Spleen (tissue), 11 donors: ENCODE measurements at regions not wholly inside any gene's neighbourhood (a gene's known extent, or its start where the extent isn't known, plus 50 kb on each side); places are given as distances from the start of the nearest gene placed in this dataset.

Source experiments
- DNase-seq: peaks from one replicate; pipeline ENCODE4 v3.0.0-alpha.2; 2020
- H3K27ac ChIP-seq, 8 donors: fragments of 200-600 bp; sonication (generic) in 7 of 8; 1 replicate in 4 of 8; 2 replicates in 4 of 8; pipeline versions ENCODE4 v1.5.0 to v1.8.0; 2016 to 2021; ENCODE audit warnings: inconsistent platforms in 4 of 8, mild to moderate bottlenecking in 4 of 8, moderate library complexity in 1 of 8
- H3K27me3 ChIP-seq, 7 donors: fragments of 200-600 bp; sonication (generic) in 6 of 7; replicated peaks in 1 of 7; 1 replicate in 4 of 7; 2 replicates in 3 of 7; pipeline versions ENCODE4 v1.5.0 to v1.8.0; 2016 to 2021; ENCODE audit warnings: inconsistent platforms in 3 of 7, mild to moderate bottlenecking in 1 of 7
- H3K36me3 ChIP-seq, 6 donors: fragments of 200-600 bp; sonication (generic) in 5 of 6; 1 replicate in 4 of 6; 2 replicates in 2 of 6; pipeline versions ENCODE4 v1.5.0 to v1.8.0; 2016 to 2021; ENCODE audit warnings: inconsistent platforms in 2 of 6
- H3K4me1 ChIP-seq, 6 donors: fragments of 200-600 bp; sonication (generic) in 5 of 6; 1 replicate in 3 of 6; 2 replicates in 3 of 6; pipeline versions ENCODE4 v1.5.0 to v1.8.0; 2016 to 2021; ENCODE audit warnings: inconsistent platforms in 3 of 6
- H3K4me3 ChIP-seq, 8 donors: fragments of 200-600 bp; sonication (generic) in 7 of 8; 1 replicate in 4 of 8; 2 replicates in 4 of 8; pipeline versions ENCODE4 v1.5.0 to v1.8.0; 2016 to 2021; ENCODE audit warnings: inconsistent platforms in 4 of 8, mild to moderate bottlenecking in 4 of 8, moderate library complexity in 2 of 8
- H3K9me3 ChIP-seq, 8 donors: fragments of 200-600 bp; sonication (generic) in 7 of 8; 1 replicate in 4 of 8; 2 replicates in 4 of 8; pipeline versions ENCODE4 v1.5.0 to v1.8.0; 2016 to 2021; ENCODE audit warnings: inconsistent platforms in 4 of 8
- CTCF ChIP-seq, 11 experiments: fragments of 200-600 bp in 7 of 11; fragments of 450-650 bp in 4 of 11; sonication (generic) in 4 of 11; IDR thresholded peaks in 8 of 11; conservative IDR thresholded peaks in 3 of 11; 1 replicate in 7 of 11; 2 replicates in 4 of 11; pipeline versions ENCODE4 v1.4.0 to v1.8.0; 2016 to 2021; ENCODE audit warnings: antibody characterized with exemption in 11 of 11, inconsistent platforms in 4 of 11, mild to moderate bottlenecking in 1 of 11
- POLR2A ChIP-seq, 3 donors: fragments of 450-650 bp; IDR thresholded peaks; one replicate each; pipeline ENCODE4 v1.5.1; 2017; ENCODE audit warnings: antibody characterized with exemption in 3 of 3, mild to moderate bottlenecking in 1 of 3
- POLR2AphosphoS5 ChIP-seq, 3 donors: sonication (generic); formaldehyde crosslinking; IDR thresholded peaks; one replicate each; pipeline ENCODE4 v1.5.1; 2017; ENCODE audit warnings: antibody characterized with exemption in 3 of 3
- WGBS, 5 donors: extraction: QIAGEN DNeasy Blood & Tissue Kit in 3 of 5; methylation state at CpG; one replicate each; pipeline versions ENCODE4 v1.1.5 to v1.1.7; 2013 to 2018; 5-methylcytosine and 5-hydroxymethylcytosine counted together
- intact Hi-C: fragments of 100-400 bp; cut with DNase I; formaldehyde crosslinking; loops from one replicate; pipeline ENCODE4 v1.15.0; 2023; ENCODE audit warnings: low total_unique reads
- donor health status: healthy with polysubstance abuse.
- donor health status: DM: no; HTN: no; CAD: no; lungs with moderate emphysema.
- donor health status: DM: no; HTN: no; CAD: no.
- donor health status: Bipolar disorder and iron deficiency.
- donor health status: healthy.
- donor health status: DM: no; HTN: no; CAD: no.
- donor health status: DM: yes; HTN: yes; CAD: no.

- H3K27me3 ChIP-seq = no peaks in the 10 kb centered on the region
- H3K27ac ChIP-seq = no peak overlapping the region
- no peaks in the 10 kb centered on the region for H3K36me3 ChIP-seq
- TF ChIP-seq POLR2A (IDR thresholded peaks at IDR 0.05) = no peak
- TF ChIP-seq POLR2AphosphoS5 (IDR thresholded peaks at IDR 0.05) = no peak
- TF ChIP-seq CTCF (IDR thresholded peaks at IDR 0.05 in 8 of 11, conservative IDR thresholded peaks at IDR 0.05 in 3 of 11) = no peak
- H3K4me3 ChIP-seq = no peak overlapping the region
- intact Hi-C loops = no loop called here
- no peak for DNase-seq
- no peaks in the 10 kb centered on the region for H3K4me1 ChIP-seq
- 71 to 89% (median 86%) methylated on average over 2 of the region's 2 CpGs for WGBS, 5 donors
- peaks cover 0 to 13% (median 0%) of the 10 kb centered on the region in 8 donors for H3K9me3 ChIP-seq
Measured at GRCh38 chr2:185161701-185162100, 563.4 kb downstream of the ZNF804A start.

- intact Hi-C loops = no loop called here
- WGBS, 5 donors = 80 to 97% (median 89%) methylated on average over 1 of the region's 1 CpG
- H3K4me1 ChIP-seq = no peaks in the 10 kb centered on the region
- no peak for TF ChIP-seq POLR2AphosphoS5 (IDR thresholded peaks at IDR 0.05)
- TF ChIP-seq CTCF (IDR thresholded peaks at IDR 0.05 in 8 of 11, conservative IDR thresholded peaks at IDR 0.05 in 3 of 11) = no peak
- H3K36me3 ChIP-seq = no peaks in the 10 kb centered on the region
- no peak for DNase-seq
- no peak overlapping the region for H3K4me3 ChIP-seq
- H3K27me3 ChIP-seq = no peaks in the 10 kb centered on the region
- no peak overlapping the region for H3K27ac ChIP-seq
- H3K9me3 ChIP-seq = peaks cover 0 to 6% (median 0%) of the 10 kb centered on the region in 8 donors
Measured at GRCh38 chr2:185174353-185174752, 564.3 kb upstream of the FSIP2 start.

GRCh38 chr2:185179743-185180142 is 558.9 kb upstream of the FSIP2 start:
- Histone ChIP-seq H3K4me1 (no peaks in the 10 kb centered on the region), H3K27me3 (no peaks in the 10 kb centered on the region)

GRCh38 chr2:185181901-185182300 is 556.7 kb upstream of the FSIP2 start:
- H3K4me1 ChIP-seq = no peaks in the 10 kb centered on the region
- no peak for TF ChIP-seq POLR2A (IDR thresholded peaks at IDR 0.05)
- no peak for TF ChIP-seq CTCF (IDR thresholded peaks at IDR 0.05 in 8 of 11, conservative IDR thresholded peaks at IDR 0.05 in 3 of 11)
- no peak for TF ChIP-seq POLR2AphosphoS5 (IDR thresholded peaks at IDR 0.05)
- DNase-seq = no peak
- H3K27ac ChIP-seq = no peak overlapping the region
- intact Hi-C loops = no loop called here
- no peak overlapping the region for H3K4me3 ChIP-seq
- 82 to 94% (median 85%) methylated on average over 3 of the region's 3 CpGs for WGBS, 5 donors
- H3K27me3 ChIP-seq = no peaks in the 10 kb centered on the region
- no peaks in the 10 kb centered on the region for H3K36me3 ChIP-seq
- peaks cover 0 to 10% (median 0%) of the 10 kb centered on the region in 8 donors for H3K9me3 ChIP-seq

More at GRCh38 chr2:185179743-185180142, 558.9 kb upstream of the FSIP2 start:
- TF ChIP-seq POLR2AphosphoS5 (IDR thresholded peaks at IDR 0.05) (no peak), POLR2A (IDR thresholded peaks at IDR 0.05) (no peak), CTCF (IDR thresholded peaks at IDR 0.05 in 8 of 11, conservative IDR thresholded peaks at IDR 0.05 in 3 of 11) (no peak)
- H3K4me3 ChIP-seq = no peak overlapping the region
- no peaks in the 10 kb centered on the region for H3K36me3 ChIP-seq
- H3K27ac ChIP-seq = no peak overlapping the region
- intact Hi-C loops = no loop called here
- 50 to 75% (median 62%) methylated on average over 3 of the region's 3 CpGs for WGBS, 5 donors
- H3K9me3 ChIP-seq = peaks cover 0 to 7% (median 0%) of the 10 kb centered on the region in 8 donors
- DNase-seq = no peak
